ENCODE measurements at regions not wholly inside any gene's neighbourhood (a gene's known extent, or its start where the extent isn't known, plus 50 kb on each side); places are given as distances from the start of the nearest gene placed in this dataset.

DNA sequence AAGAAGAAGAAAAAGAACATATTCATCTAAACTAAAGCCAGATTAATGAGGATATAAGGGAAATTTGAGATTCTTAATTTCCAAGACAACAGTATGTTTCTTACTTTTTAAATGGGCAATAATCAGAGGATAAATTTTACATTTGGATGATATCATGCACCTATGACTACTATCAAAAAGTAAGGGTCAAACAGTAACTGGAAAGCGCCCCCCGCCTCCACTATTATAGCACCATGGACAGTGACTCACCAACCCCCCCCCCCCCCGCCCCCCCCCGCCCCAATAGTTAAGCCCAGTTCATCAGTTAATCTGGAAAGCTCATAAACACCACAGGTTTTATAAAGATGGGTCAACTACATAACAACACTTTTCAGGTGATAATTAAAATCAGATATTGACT is 194.3 kb upstream of the DGKB start:
- TF ChIP-seq, protein P1, sequence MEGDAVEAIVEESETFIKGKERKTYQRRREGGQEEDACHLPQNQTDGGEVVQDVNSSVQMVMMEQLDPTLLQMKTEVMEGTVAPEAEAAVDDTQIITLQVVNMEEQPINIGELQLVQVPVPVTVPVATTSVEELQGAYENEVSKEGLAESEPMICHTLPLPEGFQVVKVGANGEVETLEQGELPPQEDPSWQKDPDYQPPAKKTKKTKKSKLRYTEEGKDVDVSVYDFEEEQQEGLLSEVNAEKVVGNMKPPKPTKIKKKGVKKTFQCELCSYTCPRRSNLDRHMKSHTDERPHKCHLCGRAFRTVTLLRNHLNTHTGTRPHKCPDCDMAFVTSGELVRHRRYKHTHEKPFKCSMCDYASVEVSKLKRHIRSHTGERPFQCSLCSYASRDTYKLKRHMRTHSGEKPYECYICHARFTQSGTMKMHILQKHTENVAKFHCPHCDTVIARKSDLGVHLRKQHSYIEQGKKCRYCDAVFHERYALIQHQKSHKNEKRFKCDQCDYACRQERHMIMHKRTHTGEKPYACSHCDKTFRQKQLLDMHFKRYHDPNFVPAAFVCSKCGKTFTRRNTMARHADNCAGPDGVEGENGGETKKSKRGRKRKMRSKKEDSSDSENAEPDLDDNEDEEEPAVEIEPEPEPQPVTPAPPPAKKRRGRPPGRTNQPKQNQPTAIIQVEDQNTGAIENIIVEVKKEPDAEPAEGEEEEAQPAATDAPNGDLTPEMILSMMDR (IDR thresholded peaks at IDR 0.05) = no peak
- no peak for TF ChIP-seq POLR2A (IDR thresholded peaks at IDR 0.05)
- no peak for TF ChIP-seq POLR2AphosphoS5 (IDR thresholded peaks at IDR 0.05)
